DMS79 treated with DMSO at 0.1 percent for 48 hours (cell line): ENCODE measurements at regions not wholly inside any gene's neighbourhood (a gene's known extent, or its start where the extent isn't known, plus 50 kb on each side); places are given as distances from the start of the nearest gene placed in this dataset.

Source experiments
- DNase-seq: peaks from one replicate; lab custom pipeline; 2025; lab: John Stamatoyannopoulos, UW

DNA sequence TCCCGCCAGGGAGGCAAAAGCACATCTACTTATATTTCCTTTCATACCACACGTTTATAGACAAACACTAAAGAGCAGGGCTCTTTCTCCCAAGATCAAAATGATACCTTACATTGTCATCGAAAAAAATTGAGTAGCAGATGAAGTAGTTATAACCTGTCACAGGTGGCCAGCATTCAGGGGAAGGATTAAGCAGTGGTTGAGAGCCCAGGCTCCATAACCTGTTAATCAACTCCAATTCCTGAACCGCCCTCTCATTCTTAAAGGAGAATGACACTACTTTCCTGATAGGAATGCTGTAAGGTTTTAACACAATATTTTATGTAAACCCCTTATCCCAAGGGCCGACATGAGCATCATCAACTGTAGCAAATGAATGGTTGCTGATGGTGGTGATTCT, 268.9 kb upstream of the KCNIP4 start:
- DNase-seq, result no peak

DNA sequence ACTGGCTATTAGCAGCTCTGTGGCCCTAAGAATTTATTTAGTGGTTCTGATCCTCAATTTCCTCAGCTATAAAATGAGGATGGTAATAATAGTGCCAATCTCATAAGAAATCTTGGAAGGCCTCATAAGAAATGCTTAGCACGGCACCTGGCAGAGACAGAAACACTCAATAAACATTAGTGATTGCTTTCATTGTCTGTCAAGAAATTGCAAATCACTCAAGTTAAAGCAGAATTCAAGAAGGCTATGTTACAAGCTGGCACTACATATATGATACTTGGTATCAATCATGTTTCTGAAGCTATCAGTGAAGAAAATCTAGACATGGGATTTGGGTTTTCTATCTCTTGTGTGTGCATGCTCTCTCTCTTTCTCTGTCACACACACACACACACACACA, 267.7 kb upstream of the KCNIP4 start:
- DNase-seq, result no peak

DNA sequence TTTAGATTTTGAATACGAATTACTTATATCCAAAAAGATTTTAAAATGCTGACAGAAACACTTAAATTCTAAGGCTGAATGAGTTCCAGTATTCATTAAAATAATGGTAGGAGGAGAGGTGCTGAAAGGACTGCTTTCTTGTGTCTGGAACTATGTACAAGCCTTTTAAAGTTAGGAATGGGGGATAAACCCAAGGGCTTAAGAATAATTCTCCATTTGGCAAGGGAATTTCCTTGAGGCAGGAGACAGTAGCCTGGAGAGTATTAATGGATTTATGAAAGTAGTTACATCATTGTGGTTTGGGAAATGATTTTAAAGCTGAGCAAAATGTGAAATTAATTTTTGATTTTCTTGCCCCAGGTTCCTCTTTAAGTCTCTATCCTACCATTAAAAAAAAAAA, 266.5 kb upstream of the KCNIP4 start:
- DNase-seq, result no peak

DNA sequence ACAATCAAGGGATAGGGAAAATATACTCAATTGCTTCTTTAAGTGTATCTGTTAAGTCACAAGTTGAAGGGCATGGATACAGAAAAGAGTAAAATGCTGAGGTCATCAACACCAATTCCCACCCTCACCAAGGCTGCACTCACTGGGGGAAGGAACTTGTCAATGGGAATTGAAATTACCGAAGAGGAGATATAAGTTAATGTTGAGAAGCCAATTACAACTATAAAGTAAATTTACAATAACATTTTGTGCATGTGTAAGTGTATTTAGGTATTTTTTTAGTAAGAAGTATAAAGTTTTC, 255.1 kb upstream of the KCNIP4 start:
- DNase-seq, result no peak

DNA sequence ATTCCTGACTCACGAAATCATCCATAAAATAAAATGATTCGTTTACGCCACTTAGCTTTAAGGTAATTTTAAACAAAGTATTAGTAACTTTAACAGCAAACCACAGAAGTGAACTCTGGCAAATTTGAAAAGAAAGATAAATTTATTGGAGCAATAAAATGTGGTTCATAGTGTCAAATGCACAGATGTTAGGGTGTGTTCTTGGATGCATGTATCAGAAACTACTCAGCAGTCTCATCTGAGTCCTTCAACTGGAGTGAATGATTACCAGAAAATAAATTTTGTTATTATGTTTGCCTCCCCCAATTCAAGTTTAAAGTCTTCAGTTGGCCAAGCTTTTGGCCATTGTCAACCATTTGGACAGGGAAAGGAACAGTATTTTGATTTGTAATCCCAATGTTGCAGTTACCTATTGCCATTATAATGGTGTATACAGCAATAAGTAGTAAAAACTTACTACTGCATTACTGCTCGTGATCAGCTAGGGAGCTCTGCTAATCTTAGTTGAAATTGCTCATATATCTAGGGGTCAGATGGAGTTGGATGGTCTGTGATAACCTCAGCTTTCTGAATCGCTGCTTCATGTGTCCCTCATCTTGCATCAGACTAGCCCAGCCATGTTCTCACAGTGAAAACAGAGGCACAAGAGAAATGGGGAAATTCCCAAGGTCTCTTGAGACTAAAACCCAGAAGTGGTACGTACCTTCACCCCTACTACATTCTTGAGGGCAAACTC, 254.6 kb upstream of the KCNIP4 start:
- no peak for DNase-seq

DNA sequence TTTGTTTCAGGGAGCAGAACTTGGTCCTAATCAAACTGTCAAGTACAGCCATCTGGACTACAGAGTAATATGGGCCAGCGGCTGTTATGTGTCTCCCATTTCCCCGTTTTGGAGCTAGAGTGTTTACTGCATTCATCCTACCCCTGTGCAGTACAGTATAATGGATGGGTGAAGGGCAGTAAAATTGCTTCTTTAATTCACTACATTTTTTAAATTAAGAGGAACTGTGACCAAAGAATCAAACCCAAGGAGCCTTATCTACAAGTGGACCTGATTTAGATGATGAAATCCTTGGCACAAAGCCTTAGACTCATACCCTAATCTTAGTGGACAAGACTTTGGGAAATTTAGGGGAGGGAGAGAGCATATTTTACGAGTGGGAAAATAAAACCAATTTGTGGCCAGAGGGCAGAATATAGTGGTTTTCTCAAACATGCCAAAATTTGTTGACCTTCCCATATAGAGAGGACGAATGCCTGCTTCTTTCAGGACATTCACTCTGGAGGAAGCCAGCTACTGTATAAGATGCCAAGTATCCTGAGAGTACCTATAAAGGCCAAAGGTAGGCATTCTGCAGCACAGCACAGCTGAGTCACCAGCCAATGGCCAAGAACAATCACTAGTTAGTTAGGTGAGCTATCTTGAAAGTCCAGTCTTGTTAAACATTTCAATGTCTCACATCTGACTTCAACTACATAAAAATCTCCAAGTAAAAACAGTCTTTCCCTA, 253.8 kb upstream of the KCNIP4 start:
- no peak for DNase-seq

DNA sequence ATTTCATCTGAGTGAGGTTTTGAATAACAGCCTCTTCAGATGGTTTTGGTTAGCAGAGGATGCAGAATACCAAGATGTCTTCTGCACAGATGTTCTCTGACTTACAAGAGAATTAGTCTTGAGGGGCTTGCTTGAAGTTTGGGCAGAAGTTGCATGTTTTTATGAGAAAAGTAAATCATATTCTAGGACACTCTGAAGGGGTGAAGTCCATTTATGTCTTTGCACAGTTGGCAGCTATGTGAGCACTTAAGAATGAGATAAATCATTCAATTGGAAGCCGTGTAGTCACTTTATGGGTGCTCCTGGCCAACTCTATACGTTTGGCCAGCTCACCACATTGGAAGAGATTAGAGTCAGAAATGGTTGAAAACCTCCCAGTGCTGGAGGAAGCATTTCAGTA, 252.7 kb upstream of the KCNIP4 start:
- no peak for DNase-seq

DNA sequence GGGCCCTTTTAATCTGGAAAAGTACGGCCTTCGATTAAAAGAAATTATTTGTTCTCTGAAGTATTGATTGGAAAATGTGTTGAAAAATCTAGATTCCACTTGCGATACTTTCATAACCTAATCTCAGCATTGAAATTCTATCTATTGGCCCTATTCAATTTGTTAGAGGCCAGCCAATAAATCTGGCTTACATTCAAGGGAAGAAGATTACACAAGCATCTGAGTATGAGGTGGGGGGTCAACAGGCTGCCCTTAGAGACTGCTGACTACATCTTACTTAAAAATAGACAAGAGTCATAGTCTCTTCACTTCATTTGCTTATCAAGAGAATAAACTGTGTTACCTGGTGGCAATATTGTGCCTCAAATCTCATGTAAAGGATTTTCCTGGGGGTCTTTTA, 248.0 kb upstream of the KCNIP4 start:
- DNase-seq, result no peak

DNA sequence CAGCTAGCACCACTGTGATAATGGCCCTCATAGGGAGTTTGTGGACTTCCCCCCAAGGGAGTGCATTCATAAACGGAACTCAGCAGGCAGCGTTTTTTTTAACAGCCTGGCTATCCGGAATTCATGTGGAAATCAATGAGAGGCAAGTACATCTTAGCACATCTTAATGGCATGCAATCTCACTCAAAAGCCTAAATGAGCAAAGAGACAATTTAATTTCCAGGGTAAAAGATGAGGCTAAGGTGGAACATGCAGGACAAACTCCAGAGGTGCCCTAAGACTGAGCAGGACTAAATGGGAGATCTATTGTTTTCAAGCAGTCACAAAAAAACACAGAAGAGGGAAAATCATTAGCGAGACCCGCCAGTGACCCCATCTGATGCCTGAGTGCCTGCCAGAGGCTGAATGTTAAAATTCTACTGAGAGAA, 243.5 kb upstream of the KCNIP4 start:
- DNase-seq, result no peak

DNA sequence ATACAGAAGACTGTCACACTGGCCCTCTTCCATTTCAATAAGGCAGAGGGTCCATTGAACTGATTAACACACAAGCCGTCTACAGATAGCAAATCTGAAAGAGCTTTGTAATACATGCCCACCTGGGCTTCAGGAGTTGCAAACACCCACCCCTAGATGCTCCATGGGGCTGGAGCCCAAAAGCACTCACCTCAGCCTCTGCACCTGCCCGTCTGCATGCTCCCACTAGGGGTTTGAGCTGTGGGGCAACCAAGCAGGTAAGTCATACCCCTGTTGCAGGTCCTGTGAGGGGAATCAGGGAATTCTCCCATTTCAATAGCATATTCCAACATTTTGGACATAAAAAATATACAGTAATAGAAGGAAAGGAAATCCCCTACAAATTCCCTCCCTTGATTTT, 243.0 kb upstream of the KCNIP4 start:
- no peak for DNase-seq

DNA sequence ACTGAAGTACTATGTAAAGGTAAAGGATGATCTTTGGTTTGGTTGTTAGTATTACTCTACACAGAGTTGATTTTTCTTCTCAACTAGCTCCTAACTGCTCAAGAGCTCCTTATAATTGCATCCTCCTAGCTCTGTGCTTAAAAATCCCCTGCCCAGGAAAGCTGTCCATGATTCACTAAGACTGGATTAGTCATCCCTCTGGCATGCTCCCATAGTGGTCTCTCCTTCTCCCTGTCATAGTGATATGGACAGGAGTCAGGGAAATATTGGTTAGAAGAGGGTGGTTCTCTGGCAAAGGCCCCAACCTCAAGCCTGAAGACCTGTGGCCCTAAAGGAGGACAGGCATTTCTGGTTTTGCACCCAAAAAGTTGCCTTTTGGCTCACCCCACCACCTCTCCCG, 242.3 kb upstream of the KCNIP4 start:
- DNase-seq, result no peak

DNA sequence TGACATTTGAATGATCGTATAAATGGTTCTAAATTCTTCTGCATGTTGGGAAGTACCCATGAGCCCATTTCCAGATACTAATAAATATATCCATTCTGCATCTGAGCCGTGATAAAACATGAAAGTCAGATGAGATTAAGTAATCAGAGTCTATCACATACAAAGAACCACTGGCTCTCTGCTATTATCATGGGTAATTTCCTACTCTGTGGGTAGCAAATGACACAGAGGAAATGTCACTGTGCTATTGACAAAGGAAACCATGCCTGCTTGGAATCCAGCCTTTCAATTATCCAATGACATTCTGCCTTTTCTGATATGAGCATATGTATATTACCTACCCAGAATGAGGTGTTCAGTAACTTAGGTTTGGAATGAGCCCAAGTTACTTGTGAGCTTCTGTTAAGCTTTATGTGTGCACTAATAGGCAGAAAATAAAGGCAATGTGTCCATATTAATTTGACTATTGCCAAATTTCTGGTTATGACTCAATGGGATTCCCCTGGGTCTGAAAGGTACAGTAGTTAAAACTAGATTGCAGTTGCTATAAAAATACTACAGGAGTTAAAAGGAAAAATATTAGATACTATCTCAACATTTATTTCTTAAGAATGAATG, 238.7 kb upstream of the KCNIP4 start:
- DNase-seq, result no peak

DNA sequence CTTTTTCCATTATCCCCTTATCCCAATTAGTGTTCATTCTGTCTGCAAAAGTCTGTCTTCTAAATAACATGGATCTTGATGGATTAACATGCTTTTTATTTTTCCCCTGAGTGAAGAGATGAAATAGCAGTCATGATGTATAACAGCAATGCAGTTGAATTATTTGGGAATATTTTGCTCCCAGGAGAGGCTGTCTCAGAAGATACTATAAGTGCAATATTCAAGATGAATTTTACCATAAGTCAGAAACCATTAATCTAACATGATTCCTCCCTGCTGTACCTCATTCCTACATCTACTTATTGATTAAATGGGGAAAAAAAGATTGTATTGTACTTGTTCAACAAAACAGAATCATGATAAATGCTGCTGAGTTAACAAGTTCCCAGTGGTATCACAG, 233.2 kb upstream of the KCNIP4 start:
- DNase-seq, result no peak

DNA sequence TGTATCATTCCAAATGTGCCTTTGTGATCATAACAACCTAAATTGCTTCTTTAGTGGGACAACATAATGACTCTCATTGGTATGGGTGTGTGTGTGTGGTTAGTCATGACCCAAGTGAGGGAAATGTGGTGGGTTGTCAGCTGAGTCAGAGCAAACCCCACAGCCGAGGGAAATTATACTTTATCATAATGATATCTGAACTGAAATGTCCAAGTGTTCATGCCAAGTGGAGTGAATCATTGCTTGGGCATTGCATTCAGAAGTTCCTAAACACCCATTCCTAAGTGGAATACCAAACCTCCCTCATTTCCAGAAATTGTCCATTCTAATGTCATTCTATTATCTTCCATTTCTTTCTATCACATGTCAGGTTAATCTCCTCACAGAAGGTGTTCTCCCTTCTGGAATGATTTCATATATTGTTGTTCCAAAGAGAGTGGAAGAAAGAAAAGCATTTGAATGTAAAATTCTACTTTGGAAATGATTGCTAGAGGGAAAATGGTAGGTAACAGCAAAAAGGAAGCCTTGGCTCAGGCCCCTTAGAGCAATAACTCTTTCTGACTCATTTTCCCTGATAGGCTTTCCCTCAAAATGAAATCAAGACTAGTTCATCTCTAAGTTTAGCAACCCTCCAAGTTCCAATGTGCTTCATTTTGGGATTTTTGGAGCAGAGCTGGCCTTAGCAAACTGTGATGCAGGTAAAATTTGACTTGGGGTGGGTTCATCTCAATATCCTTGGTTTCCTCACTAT, 230.7 kb upstream of the KCNIP4 start:
- DNase-seq, result no peak

DNA sequence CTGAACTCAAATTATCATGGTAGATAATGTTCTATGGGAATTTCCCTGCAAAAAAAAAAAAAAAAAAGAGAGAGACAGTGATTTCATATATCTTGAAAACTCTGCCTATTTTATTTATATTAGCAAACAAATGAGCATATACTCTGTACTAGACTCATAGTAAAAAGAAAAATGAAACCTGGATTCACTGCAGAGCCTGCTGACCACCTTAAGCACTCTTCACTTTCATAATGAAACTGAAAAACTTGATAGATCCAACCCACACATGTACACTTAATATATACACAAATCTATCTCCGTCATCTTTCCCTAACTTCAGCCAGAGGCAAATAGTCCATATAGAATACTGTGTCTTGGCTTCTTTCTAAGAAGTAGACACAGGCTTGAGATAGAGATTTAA, 226.1 kb upstream of the KCNIP4 start:
- no peak for DNase-seq

DNA sequence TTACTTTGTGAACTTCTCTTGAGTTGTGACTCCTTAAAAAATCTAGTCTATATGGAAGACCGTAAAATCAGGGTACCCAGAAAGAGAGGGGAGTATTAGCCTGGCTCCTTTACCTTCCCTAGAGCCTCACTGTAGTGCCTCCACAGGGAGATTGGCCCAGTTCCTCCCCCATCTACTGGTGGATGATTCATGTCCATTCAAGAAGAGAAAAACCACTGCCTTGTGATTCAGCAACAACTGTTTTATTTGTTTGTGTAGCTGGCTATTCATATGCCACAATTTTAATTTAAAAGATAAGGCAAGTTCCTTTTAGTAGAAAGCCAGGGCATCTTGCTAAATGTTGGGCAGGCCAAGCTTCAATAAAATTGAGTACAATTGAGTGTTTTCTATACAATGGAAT, 221.8 kb upstream of the KCNIP4 start:
- no peak for DNase-seq

DNA sequence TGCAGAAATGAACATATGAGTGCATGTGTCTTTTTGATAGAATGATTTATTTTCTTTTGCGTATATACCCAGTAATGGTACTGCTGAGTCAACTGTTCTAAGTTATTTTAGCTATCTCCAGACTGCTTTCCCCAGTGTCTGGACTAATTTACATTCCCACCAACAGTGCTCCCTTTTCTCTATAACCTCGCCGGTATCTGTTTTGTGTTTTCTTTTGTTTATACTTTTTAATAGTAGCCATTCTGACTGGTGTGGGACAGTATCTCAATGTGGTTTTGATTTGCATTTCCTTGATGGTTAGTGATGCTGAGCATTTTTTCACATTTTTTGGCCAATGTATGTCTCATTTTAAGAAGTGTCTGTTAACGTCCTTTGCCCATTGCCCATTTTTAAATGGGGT, 218.6 kb upstream of the KCNIP4 start:
- no peak for DNase-seq

DNA sequence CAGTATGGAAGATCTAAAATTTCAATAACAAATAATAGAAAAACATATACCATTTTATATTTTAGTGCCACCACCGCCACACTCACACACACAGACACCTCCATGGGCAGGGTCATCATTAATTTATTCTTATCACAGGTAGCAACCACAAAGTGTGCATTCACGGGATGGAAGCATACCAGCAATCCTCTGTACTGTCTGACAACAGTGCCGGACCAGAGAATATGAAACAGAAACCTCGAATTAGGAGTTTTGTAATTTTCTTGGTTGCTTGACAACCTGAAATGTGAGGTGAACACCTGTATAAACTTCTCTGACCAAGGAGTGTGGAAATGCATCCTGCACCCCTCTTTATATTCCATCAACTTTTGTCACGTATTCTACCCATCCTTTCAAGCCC, 213.9 kb upstream of the KCNIP4 start:
- no peak for DNase-seq

DNA sequence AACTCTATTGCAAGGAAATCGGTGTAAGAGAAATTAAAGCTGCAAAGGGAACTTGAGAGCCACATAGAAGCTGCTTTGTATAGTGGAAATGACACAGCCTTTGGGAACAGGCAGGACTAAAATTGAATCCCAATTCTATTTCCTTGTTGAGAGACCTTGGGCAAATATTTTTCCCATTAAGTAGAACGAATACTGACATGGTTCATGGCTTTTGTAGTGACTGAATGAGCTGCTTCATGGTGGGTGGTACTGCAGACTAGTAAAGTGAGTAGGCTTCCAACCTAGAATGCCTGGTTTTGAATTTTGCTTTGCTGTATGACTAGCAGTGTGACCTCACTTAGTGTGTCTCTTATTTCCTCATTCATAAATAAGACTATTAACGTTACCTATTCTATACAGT, 182.2 kb upstream of the KCNIP4 start:
- DNase-seq, result no peak

DNA sequence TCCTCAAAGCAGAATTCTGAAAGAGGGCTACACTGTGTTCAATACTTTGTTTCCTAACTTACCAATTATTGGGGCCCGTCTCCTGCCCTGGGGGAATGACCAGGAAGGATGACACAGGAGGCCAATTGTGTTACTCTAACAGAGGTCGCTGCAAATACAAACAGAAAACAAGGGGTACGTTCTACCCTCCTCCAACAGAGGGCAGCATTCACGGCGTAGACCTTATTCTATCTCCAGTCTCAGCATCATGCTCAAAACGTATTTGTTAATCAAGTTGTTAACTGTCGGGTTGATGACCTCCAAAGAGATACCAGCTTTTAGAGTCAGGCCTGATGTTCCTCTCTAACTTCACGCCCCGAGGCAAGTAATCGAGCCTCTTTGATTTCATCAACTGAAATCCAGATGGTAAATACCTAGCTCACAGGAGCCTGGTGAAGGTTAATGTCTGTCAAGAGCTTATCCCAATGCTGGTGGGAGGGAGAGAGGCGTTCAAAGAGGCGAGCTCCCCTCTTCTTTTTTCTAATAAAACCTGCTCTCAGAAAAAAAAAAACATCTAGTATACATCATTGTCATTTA, 181.0 kb upstream of the KCNIP4 start:
- no peak for DNase-seq

DNA sequence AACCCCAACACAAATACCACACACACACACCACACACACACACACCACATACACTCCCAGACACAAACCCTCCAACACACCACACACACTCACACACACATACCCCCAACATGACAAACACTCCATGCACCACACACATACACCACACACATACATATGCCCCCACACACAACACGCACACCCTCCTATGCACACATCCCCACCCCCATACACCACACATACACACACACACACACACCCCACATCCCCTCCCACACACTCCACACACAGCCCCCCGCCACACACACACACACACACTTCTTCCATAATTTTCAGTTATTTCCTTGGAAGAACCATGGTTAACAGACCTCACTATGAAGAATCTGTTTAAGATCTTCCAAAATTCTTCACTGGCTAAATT, 173.5 kb upstream of the KCNIP4 start:
- DNase-seq, result no peak

DNA sequence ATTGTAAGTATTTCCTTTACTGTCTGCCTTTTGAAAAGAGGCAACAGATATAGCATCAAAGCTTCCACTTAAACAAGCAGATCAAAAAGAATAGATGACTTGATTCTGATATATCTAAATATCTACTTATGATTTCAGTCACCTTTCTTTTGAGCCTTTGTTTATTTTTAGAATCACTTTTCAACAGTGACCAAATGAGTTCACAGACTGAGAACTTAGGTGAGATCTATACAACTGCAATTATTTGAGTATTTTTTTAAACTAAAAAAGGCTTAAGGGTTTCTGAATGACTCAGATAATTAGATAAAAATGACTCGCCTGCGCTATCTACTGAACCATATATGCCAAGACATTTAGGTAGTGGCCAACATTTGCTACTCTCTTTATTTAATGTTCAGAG, 166.7 kb upstream of the KCNIP4 start:
- DNase-seq, result no peak

DNA sequence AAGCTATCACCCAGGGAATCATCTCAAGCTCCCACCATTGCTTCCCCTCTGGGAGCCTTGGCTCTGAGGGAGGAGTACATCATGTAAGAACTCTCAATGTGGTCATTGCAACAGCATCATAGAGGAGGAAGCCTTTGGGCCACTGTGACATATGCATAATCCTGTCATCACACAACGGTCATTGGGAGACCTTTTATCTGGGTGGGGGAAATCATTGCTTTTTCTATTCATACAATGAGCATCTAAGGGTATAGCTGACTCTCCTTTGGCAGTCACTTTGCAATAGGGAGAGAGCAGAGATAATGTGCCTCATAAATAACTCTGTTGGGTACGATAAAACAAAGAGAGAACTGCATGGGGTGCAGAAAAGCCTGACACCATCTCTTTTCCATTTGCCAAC, 155.2 kb upstream of the KCNIP4 start:
- DNase-seq, result no peak
